Lung (tissue), 11 donors: ENCODE measurements at regions not wholly inside any gene's neighbourhood (a gene's known extent, or its start where the extent isn't known, plus 50 kb on each side); places are given as distances from the start of the nearest gene placed in this dataset.

Experiments used
- ATAC-seq: fragments of 200-7000 bp; cut with Tn5 transposase; one replicate; pipeline ENCODE4 v1.9.1; 2020; ENCODE audit warnings: moderate number of reproducible peaks; ENCODE audit not compliant: insufficient read depth, low FRiP score
- DNase-seq, 3 donors: peaks; one replicate each; pipeline ENCODE4 v3.0.0-alpha.2; 2013 to 2017
- H3K27ac ChIP-seq, 2 donors: one replicate each; pipeline ENCODE4 v1.5.1; 2013; ENCODE audit warnings: mild to moderate bottlenecking in 2 of 2, moderate library complexity in 2 of 2, control low read depth in 1 of 2, inconsistent platforms in 1 of 2, low read depth in 1 of 2, low read length in 1 of 2
- H3K27me3 ChIP-seq, 3 donors: one replicate each; pipeline ENCODE4 v1.5.1; 2013; ENCODE audit warnings: low read length in 2 of 3; ENCODE audit not compliant: control insufficient read depth in 3 of 3, insufficient read depth in 3 of 3
- H3K36me3 ChIP-seq, 4 donors: one replicate each; pipeline ENCODE4 v1.5.1; 2013; ENCODE audit warnings: low read length in 4 of 4, mild to moderate bottlenecking in 1 of 4, moderate library complexity in 1 of 4; ENCODE audit not compliant: control insufficient read depth in 4 of 4, insufficient read depth in 4 of 4
- H3K4me1 ChIP-seq, 5 donors: one replicate each; pipeline ENCODE4 v1.5.1; 2013; ENCODE audit warnings: low read length in 5 of 5, mild to moderate bottlenecking in 2 of 5, moderate library complexity in 1 of 5; ENCODE audit not compliant: control insufficient read depth in 5 of 5, insufficient read depth in 5 of 5
- H3K4me3 ChIP-seq: one replicate; pipeline ENCODE4 v1.5.1; 2013; ENCODE audit warnings: mild to moderate bottlenecking, control low read depth, moderate library complexity
- H3K9ac ChIP-seq, 2 donors: one replicate each; pipeline ENCODE4 v1.5.1; 2013; ENCODE audit warnings: low read length in 2 of 2, control low read depth in 1 of 2; ENCODE audit not compliant: insufficient read depth in 1 of 2
- H3K9me3 ChIP-seq, 4 donors: one replicate each; pipeline ENCODE4 v1.5.1; 2013; ENCODE audit warnings: low read length in 3 of 4, mild to moderate bottlenecking in 1 of 4, moderate library complexity in 1 of 4; ENCODE audit not compliant: control insufficient read depth in 4 of 4, insufficient read depth in 3 of 4
- WGBS, 2 donors: extraction: QIAGEN DNeasy Blood & Tissue Kit; methylation state at CpG; one replicate each; pipeline ENCODE4 v1.1.7; 2013; 5-methylcytosine and 5-hydroxymethylcytosine counted together
- TF ChIP-seq, protein P1 (sequence below): IDR thresholded peaks from 2 replicates; pipeline ENCODE4 v1.5.1; 2012; ENCODE audit warnings: mild to moderate bottlenecking; ENCODE audit errors: control extremely low read depth, extremely low read depth
- donor health status: control.
- donor health status: control.
- donor health status: Bipolar disorder and iron deficiency.
- donor health status: healthy.
- donor health status: DM: yes; HTN: yes; CAD: no.

DNA sequence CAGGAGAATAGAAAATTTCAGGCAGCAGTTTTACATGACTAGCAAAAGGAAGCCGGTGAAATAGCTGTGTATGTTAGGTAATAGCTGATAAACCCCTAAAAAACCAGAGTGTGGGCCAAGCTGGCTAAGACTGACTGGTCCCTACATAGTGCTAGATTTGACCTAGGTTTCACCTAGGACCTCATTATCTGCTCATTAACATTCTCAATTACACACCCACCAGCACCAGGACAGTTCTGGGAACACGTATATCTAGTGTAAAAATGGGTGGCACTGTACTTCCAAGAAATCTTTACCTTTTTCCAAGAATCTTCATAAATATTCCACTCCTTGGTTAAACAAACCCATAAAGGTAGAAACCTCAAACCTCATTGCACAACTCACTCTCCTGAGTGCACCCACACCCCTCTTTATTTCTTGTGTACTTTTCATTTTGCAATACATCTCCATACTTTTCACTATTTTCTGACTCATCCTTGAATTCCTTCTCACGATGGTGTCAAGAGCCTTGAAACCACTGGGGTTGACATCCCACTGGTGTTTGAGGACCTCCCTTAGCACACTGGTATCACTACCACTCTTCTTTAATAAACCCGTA is 262.7 kb upstream of the KCNJ16 start:
- H3K9ac ChIP-seq, result no peak overlapping the region
- no peaks in the 10 kb centered on the region for H3K9me3 ChIP-seq
- WGBS, 2 donors, result 64 to 85% methylated on average over 4 of the region's 4 CpGs
- H3K27ac ChIP-seq, result no peak overlapping the region
- no peaks in the 10 kb centered on the region for H3K4me1 ChIP-seq
- no peaks in the 10 kb centered on the region for H3K36me3 ChIP-seq
- no peak for ATAC-seq
- TF ChIP-seq, protein P1, sequence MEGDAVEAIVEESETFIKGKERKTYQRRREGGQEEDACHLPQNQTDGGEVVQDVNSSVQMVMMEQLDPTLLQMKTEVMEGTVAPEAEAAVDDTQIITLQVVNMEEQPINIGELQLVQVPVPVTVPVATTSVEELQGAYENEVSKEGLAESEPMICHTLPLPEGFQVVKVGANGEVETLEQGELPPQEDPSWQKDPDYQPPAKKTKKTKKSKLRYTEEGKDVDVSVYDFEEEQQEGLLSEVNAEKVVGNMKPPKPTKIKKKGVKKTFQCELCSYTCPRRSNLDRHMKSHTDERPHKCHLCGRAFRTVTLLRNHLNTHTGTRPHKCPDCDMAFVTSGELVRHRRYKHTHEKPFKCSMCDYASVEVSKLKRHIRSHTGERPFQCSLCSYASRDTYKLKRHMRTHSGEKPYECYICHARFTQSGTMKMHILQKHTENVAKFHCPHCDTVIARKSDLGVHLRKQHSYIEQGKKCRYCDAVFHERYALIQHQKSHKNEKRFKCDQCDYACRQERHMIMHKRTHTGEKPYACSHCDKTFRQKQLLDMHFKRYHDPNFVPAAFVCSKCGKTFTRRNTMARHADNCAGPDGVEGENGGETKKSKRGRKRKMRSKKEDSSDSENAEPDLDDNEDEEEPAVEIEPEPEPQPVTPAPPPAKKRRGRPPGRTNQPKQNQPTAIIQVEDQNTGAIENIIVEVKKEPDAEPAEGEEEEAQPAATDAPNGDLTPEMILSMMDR, result no peak
- H3K27me3 ChIP-seq, result no peaks in the 10 kb centered on the region
- no peak overlapping the region for H3K4me3 ChIP-seq
- no peak for DNase-seq

DNA sequence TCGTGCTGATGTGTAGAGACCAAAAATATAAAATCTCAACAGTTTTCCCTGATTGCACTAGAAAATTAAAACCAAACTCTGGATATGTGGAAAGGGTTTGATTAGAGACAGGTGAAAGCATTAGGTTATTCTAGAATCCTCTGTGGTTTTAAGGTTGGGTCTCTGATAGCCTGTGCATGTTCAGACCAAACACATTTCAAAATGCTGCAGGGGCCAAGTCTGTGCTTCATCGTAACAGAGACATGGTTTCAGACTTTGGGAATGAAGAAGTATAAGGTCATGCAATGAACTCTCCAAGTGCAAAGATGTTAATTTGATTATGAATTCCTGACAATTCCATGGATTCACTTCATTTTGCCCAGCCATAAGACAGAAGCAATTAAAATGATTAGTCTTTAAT is 261.0 kb upstream of the KCNJ16 start:
- no peak for DNase-seq
- Histone ChIP-seq H3K4me1 (peaks cover 0 to 7% (median 0%) of the 10 kb centered on the region in 5 donors), H3K9me3 (no peaks in the 10 kb centered on the region), H3K27me3 (no peaks in the 10 kb centered on the region), H3K4me3 (no peak overlapping the region), H3K36me3 (no peaks in the 10 kb centered on the region), H3K9ac (no peak overlapping the region), H3K27ac (no peak overlapping the region)
- TF ChIP-seq, protein P1, result no peak
- 85 to 88% methylated on average over 2 of the region's 2 CpGs for WGBS, 2 donors
- no peak for ATAC-seq

DNA sequence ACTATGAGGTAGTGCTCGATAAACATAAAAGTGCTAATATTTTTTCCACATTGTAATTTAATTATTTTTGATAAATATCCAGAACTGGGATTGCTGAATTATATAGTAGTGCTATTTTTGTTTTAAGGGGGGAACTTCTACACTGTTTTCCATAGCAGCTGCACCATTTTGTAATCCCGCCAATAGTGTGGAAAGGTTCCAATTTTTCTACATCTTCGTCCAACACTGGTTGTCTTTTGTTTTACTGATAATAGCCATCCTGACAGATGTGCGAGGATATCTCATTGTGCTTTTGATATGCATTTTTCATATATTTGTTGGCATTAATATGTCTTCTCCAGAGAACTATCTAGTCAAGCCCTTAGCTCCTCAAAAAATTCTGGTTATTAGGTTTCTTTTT is 259.6 kb upstream of the KCNJ16 start:
- Histone ChIP-seq H3K9me3 (no peaks in the 10 kb centered on the region), H3K27me3 (no peaks in the 10 kb centered on the region), H3K9ac (no peak overlapping the region), H3K27ac (no peak overlapping the region), H3K36me3 (no peaks in the 10 kb centered on the region), H3K4me3 (no peak overlapping the region), H3K4me1 (peaks cover 0 to 7% (median 0%) of the 10 kb centered on the region in 5 donors)
- 88 to 97% methylated on average over 4 of the region's 4 CpGs for WGBS, 2 donors
- TF ChIP-seq, protein P1, result no peak
- ATAC-seq (no peak), DNase-seq (no peak)

DNA sequence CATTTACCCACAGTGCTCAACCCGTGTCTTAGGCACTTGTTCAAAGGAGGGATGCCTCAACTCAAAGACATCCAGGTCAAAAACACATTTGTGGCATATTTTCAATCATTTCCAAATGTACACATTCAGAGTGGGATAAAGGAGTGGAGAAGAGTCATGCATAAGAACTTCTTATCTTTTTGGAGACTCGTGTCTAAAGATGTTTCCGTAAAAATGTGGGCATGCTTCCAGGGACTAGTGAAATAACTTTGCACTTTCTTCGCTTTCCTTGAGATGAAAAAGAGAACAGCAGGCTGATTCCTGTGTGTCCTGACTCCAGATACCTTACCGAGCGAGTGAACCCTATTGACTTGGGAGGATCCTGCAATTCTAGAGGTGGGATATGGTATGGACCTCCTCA is 256.6 kb upstream of the KCNJ16 start:
- H3K27ac ChIP-seq, result no peak overlapping the region
- 58 to 73% methylated on average over 6 of the region's 6 CpGs for WGBS, 2 donors
- H3K9me3 ChIP-seq, result no peaks in the 10 kb centered on the region
- no peaks in the 10 kb centered on the region for H3K36me3 ChIP-seq
- TF ChIP-seq, protein P1, result no peak
- H3K4me3 ChIP-seq, result no peak overlapping the region
- ATAC-seq, result no peak
- peak in 2 of 3 donors; percentile 29 to 35 for DNase-seq
- H3K27me3 ChIP-seq, result no peaks in the 10 kb centered on the region
- no peak overlapping the region for H3K9ac ChIP-seq
- H3K4me1 ChIP-seq, result peaks cover 0 to 7% (median 0%) of the 10 kb centered on the region in 5 donors
